HepG2 (cell line): ENCODE measurements at regions not wholly inside any gene's neighbourhood (a gene's known extent, or its start where the extent isn't known, plus 50 kb on each side); places are given as distances from the start of the nearest gene placed in this dataset.

ENCODE experiments used
- ATAC-seq: fragments of 200-7000 bp; cut with Tn5 transposase; 3 replicates; pipeline ENCODE4 v1.9.1; 2020; ENCODE audit warnings: mild to moderate bottlenecking, moderate library complexity
- BruUV-seq: library from RNA; stranded (reverse); fragments of 400-500 nt; replicated peaks from 2 replicates; lab custom pipeline; 2021; lab: Mats Ljungman, UMichigan
- CTCF ChIA-PET: fragments of 300-600 bp; formaldehyde crosslinking; extraction: SDS; loops from one replicate; lab custom pipeline; 2021; ENCODE audit warnings: low total read pairs, inconsistent platforms, low intra/inter-chr PET ratio; lab: Yijun Ruan, JAX
- POLR2A ChIA-PET: fragments of 350-600 bp; sonication (Branson Sonifier 250); formaldehyde crosslinking; loops from one replicate; lab custom pipeline; 2020; ENCODE audit warnings: antibody characterized with exemption, inconsistent platforms; lab: Yijun Ruan, JAX
- DNase-seq: peaks from one replicate; pipeline ENCODE4 v3.0.0-alpha.2; 2015; ENCODE audit warnings: low spot score
- FAIRE-seq: peaks from 3 replicates; lab custom pipeline; 2011; peaks lifted over from hg19 to GRCh38; lab: Jason Lieb, UNC
- H2AFZ ChIP-seq: one replicate; pipeline ENCODE4 v1.6.1; 2011; ENCODE audit warnings: low read length, inconsistent platforms
- H3K27ac ChIP-seq: fragments of 300-600 bp; 3 replicates; pipeline ENCODE4 v1.8.0; 2011; ENCODE audit warnings: mixed run types, mild to moderate bottlenecking, mixed read lengths, low read length, inconsistent platforms; ENCODE audit not compliant: insufficient read depth; ENCODE audit errors: extremely low read length
- H3K27me3 ChIP-seq, 2 experiments: fragments of 200-600 bp in 1 of 2; 2 replicates in 1 of 2; 3 replicates in 1 of 2; pipeline versions ENCODE4 v1.6.0 to v1.8.0; 2011; ENCODE audit warnings: low read length in 2 of 2, mild to moderate bottlenecking in 2 of 2, moderate library complexity in 2 of 2, inconsistent platforms in 1 of 2; ENCODE audit not compliant: insufficient read depth in 2 of 2, control insufficient read depth in 1 of 2
- H3K36me3 ChIP-seq, 2 experiments: fragments of 200-600 bp in 1 of 2; replicated peaks in 1 of 2; 2 replicates in 1 of 2; 3 replicates in 1 of 2; pipeline versions ENCODE4 v1.5.1 to v1.8.0; 2011; ENCODE audit warnings: low read length in 2 of 2, inconsistent platforms in 1 of 2; ENCODE audit not compliant: insufficient read depth in 2 of 2, control insufficient read depth in 1 of 2
- H3K4me1 ChIP-seq: 2 replicates; pipeline ENCODE4 v1.5.1; 2012; ENCODE audit warnings: low read length, inconsistent platforms; ENCODE audit not compliant: insufficient read depth
- H3K4me2 ChIP-seq: 2 replicates; pipeline ENCODE4 v1.6.0; 2011; ENCODE audit warnings: low read depth, low read length, inconsistent platforms
- H3K4me3 ChIP-seq, 3 experiments: fragments of 200-600 bp in 1 of 3; sonication (generic), shearing (Covaris generic) in 1 of 3; replicated peaks in 1 of 3; 2 replicates each; pipeline ENCODE4 v1.5.1; 2011 to 2016; ENCODE audit warnings: low read length in 3 of 3, inconsistent platforms in 2 of 3, low read depth in 2 of 3, mild to moderate bottlenecking in 2 of 3, control low read depth in 1 of 3, mixed read lengths in 1 of 3; ENCODE audit not compliant: insufficient read depth in 1 of 3
- H3K79me2 ChIP-seq: one replicate; pipeline ENCODE4 v1.6.1; 2011; ENCODE audit warnings: low read length, inconsistent platforms; ENCODE audit not compliant: insufficient read depth
- H3K9ac ChIP-seq: 2 replicates; pipeline ENCODE4 v1.6.0; 2011; ENCODE audit warnings: mild to moderate bottlenecking, low read depth, low read length, inconsistent platforms; ENCODE audit not compliant: insufficient read depth
- H3K9me3 ChIP-seq: 2 replicates; pipeline ENCODE4 v1.5.1; 2012; ENCODE audit warnings: mild to moderate bottlenecking, low read length
- H4K20me1 ChIP-seq: 2 replicates; pipeline ENCODE4 v1.6.0; 2011; ENCODE audit warnings: inconsistent platforms, mild to moderate bottlenecking, low read length, moderate library complexity; ENCODE audit not compliant: insufficient read depth
- ARID2 ChIP-seq: sonication (generic); formaldehyde crosslinking; IDR thresholded peaks from 2 replicates; pipeline ENCODE4 v1.8.1; 2022; ENCODE audit warnings: mild to moderate bottlenecking, missing genetic modification reagents, borderline replicate concordance
- BRD4 ChIP-seq: sonication (generic); formaldehyde crosslinking; IDR thresholded peaks from 2 replicates; pipeline ENCODE4 v1.4.0; 2020; ENCODE audit warnings: missing genetic modification reagents
- FOXP1 ChIP-seq, 2 experiments: fragments of 450-650 bp in 1 of 2; IDR thresholded peaks; 2 replicates each; pipeline ENCODE4 v1.6.1; 2017 to 2018; ENCODE audit warnings: antibody characterized with exemption in 1 of 2
- NONO ChIP-seq, 2 experiments: fragments of 450-650 bp in 1 of 2; sonication (generic) in 1 of 2; formaldehyde crosslinking in 1 of 2; IDR thresholded peaks in 1 of 2; conservative IDR thresholded peaks in 1 of 2; 2 replicates each; pipeline versions ENCODE4 v1.6.1 to v1.8.0; 2017 to 2022; ENCODE audit warnings: mild to moderate bottlenecking in 1 of 2, missing genetic modification reagents in 1 of 2, moderate library complexity in 1 of 2
- POLR2AphosphoS2 ChIP-seq: IDR thresholded peaks from 2 replicates; pipeline ENCODE4 v1.6.1; 2011; ENCODE audit warnings: low read depth, low read length, improper control_type of control experiment
- ZNF335 ChIP-seq: sonication (generic); formaldehyde crosslinking; IDR thresholded peaks from 2 replicates; pipeline ENCODE4 v1.4.0; 2020; ENCODE audit warnings: missing genetic modification reagents
- ZNF44 ChIP-seq: sonication (generic); formaldehyde crosslinking; IDR thresholded peaks from 2 replicates; pipeline ENCODE4 v1.5.1; 2020; ENCODE audit warnings: mild to moderate bottlenecking, missing genetic modification reagents
- WGBS: methylation state at CpG from one replicate; pipeline ENCODE4 v1.1.6; 2017; ENCODE audit warnings: low lambda C conversion rate; 5-methylcytosine and 5-hydroxymethylcytosine counted together
- in situ Hi-C: cut with HindIII; loops from 2 replicates; pipeline ENCODE4 v1.10.0; 2017; ENCODE audit warnings: low pct_unique_long_range_greater_than_20kb; ENCODE audit not compliant: extremely low pct_ligation_motif_present
- intact Hi-C: fragments of 100-400 bp; cut with micrococcal nuclease; formaldehyde crosslinking; loops from one replicate; pipeline ENCODE4 v1.10.0; 2022; ENCODE audit not compliant: unreplicated experiment
- TF ChIP-seq, protein P1 (sequence below): sonication (generic); formaldehyde crosslinking; IDR thresholded peaks from 2 replicates; pipeline ENCODE4 v1.4.0; 2020; ENCODE audit warnings: missing genetic modification reagents

GRCh38 chr11:93249459-93250220 lies 51.8 kb upstream of the SLC36A4 start (continued):
- TF ChIP-seq FOXP1 (IDR thresholded peaks at IDR 0.05) (no peak), FOXP1 (CRISPR knock-in tag; IDR thresholded peaks at IDR 0.05) (no peak), ZNF44 (no peak), ZNF335 (CRISPR knock-in tag) (no peak), BRD4 (CRISPR knock-in tag) (no peak), POLR2AphosphoS2 (no peak)
- TF ChIP-seq, protein P1, sequence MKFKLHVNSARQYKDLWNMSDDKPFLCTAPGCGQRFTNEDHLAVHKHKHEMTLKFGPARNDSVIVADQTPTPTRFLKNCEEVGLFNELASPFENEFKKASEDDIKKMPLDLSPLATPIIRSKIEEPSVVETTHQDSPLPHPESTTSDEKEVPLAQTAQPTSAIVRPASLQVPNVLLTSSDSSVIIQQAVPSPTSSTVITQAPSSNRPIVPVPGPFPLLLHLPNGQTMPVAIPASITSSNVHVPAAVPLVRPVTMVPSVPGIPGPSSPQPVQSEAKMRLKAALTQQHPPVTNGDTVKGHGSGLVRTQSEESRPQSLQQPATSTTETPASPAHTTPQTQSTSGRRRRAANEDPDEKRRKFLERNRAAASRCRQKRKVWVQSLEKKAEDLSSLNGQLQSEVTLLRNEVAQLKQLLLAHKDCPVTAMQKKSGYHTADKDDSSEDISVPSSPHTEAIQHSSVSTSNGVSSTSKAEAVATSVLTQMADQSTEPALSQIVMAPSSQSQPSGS = no peak

DNA sequence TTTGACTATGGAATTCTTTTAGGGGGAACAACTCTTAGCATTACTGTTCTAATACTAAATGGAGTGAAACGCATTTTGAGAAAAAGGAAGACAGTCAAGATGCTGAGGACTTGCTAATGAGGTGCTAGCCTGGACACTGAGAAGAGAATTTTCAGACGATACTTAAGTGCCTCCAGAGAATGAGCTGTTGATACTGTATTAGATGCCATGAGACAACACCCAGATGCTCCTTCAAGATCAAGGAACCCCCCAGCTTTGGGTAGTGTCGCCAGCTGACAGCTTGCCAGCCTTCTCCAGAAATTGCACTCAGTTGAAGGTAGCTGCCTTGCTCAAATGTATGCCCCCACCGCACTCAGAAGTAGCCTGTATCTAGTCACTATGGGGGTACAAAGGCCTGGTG lies 52.5 kb upstream of the SLC36A4 start:
- no peak for ATAC-seq
- BruUV-seq = no TSS peak
- H3K4me2 ChIP-seq = no peak overlapping the region
- H3K9ac ChIP-seq = no peak overlapping the region
- intact Hi-C loops = no loop called here
- POLR2A ChIA-PET = no interaction called here
- WGBS = 54% methylated on average over 4 of the region's 4 CpGs
- H2AFZ ChIP-seq = no peak overlapping the region
- in situ Hi-C loops = no loop called here
- no peak overlapping the region for H3K27ac ChIP-seq
- TF ChIP-seq NONO (IDR thresholded peaks at IDR 0.05) = no peak
- TF ChIP-seq NONO (CRISPR knock-in tag; conservative IDR thresholded peaks at IDR 0.05) = no peak
- no peak for TF ChIP-seq ARID2
- no peak overlapping the region for H3K4me3 ChIP-seq
- no peak for FAIRE-seq
- no peaks in the 10 kb centered on the region for H3K4me1 ChIP-seq
- H3K27me3 ChIP-seq = no peaks in the 10 kb centered on the region
- no peaks in the 10 kb centered on the region for H3K79me2 ChIP-seq
- no peaks in the 10 kb centered on the region for H3K36me3 ChIP-seq
- H3K9me3 ChIP-seq = no peaks in the 10 kb centered on the region
- CTCF ChIA-PET = no interaction called here
- no peak for DNase-seq
- no peaks in the 10 kb centered on the region for H4K20me1 ChIP-seq
